GM12878 (cell line): ENCODE measurements at regions not wholly inside any gene's neighbourhood (a gene's known extent, or its start where the extent isn't known, plus 50 kb on each side); places are given as distances from the start of the nearest gene placed in this dataset.

Source experiments
- ATF3 ChIP-seq: IDR thresholded peaks from 2 replicates; pipeline ENCODE4 v1.6.1; 2011; ENCODE audit warnings: low read depth, mild to moderate bottlenecking, low read length, moderate library complexity, borderline replicate concordance; ENCODE audit errors: extremely low read depth
- EZH2 ChIP-seq: IDR thresholded peaks from 2 replicates; pipeline ENCODE4 v1.6.1; 2012; ENCODE audit warnings: low read depth, mild to moderate bottlenecking, control low read depth, inconsistent platforms, low read length, borderline replicate concordance; ENCODE audit not compliant: control insufficient read depth
- MXI1 ChIP-seq: fragments of 150-350 bp; IDR thresholded peaks from 2 replicates; pipeline ENCODE4 v1.6.1; 2011; ENCODE audit warnings: low read depth, mild to moderate bottlenecking, inconsistent platforms, low read length, improper control_type of control experiment
- SP1 ChIP-seq: IDR thresholded peaks from one replicate; pipeline ENCODE4 v1.6.1; 2011; ENCODE audit warnings: low read depth, low read length

- TF ChIP-seq EZH2, result no peak
- TF ChIP-seq ATF3, result no peak
- no peak for TF ChIP-seq MXI1
- TF ChIP-seq SP1, result no peak
Measured at GRCh38 chr10:84596585-84596984, 268.2 kb downstream of the CCSER2 start.
